ENCODE measurements at regions not wholly inside any gene's neighbourhood (a gene's known extent, or its start where the extent isn't known, plus 50 kb on each side); places are given as distances from the start of the nearest gene placed in this dataset.

DNA sequence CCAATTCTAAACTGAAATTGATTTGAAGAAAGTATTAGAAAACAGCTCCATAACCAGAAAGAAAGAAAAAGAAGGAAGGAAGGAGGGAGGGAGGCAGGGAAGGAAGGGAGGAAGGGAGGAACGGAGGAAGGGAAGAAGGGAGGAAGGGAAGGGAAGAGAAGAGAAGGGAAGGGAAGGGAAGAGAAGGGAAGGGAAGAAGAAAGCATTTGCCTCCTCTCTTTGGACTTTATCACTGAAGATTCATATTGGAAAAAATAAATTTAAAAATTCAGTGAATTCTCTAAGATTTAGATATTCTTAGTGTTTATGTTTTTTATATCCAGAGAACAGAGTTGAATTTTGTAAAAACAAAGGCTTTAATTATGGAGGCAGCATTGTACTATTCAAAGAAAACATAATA is 68.5 kb upstream of the NXT1 start:
- TF ChIP-seq RB1 (IDR thresholded peaks at IDR 0.05; ENCODE audit: borderline replicate concordance): no peak
- TF ChIP-seq TCF12 (IDR thresholded peaks at IDR 0.05; ENCODE audit: low read depth, low read length): no peak
- TF ChIP-seq, protein P1, sequence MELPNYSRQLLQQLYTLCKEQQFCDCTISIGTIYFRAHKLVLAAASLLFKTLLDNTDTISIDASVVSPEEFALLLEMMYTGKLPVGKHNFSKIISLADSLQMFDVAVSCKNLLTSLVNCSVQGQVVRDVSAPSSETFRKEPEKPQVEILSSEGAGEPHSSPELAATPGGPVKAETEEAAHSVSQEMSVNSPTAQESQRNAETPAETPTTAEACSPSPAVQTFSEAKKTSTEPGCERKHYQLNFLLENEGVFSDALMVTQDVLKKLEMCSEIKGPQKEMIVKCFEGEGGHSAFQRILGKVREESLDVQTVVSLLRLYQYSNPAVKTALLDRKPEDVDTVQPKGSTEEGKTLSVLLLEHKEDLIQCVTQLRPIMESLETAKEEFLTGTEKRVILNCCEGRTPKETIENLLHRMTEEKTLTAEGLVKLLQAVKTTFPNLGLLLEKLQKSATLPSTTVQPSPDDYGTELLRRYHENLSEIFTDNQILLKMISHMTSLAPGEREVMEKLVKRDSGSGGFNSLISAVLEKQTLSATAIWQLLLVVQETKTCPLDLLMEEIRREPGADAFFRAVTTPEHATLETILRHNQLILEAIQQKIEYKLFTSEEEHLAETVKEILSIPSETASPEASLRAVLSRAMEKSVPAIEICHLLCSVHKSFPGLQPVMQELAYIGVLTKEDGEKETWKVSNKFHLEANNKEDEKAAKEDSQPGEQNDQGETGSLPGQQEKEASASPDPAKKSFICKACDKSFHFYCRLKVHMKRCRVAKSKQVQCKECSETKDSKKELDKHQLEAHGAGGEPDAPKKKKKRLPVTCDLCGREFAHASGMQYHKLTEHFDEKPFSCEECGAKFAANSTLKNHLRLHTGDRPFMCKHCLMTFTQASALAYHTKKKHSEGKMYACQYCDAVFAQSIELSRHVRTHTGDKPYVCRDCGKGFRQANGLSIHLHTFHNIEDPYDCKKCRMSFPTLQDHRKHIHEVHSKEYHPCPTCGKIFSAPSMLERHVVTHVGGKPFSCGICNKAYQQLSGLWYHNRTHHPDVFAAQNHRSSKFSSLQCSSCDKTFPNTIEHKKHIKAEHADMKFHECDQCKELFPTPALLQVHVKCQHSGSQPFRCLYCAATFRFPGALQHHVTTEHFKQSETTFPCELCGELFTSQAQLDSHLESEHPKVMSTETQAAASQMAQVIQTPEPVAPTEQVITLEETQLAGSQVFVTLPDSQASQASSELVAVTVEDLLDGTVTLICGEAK (IDR thresholded peaks at IDR 0.05; ENCODE audit: borderline replicate concordance): no peak
- TF ChIP-seq, protein P2, sequence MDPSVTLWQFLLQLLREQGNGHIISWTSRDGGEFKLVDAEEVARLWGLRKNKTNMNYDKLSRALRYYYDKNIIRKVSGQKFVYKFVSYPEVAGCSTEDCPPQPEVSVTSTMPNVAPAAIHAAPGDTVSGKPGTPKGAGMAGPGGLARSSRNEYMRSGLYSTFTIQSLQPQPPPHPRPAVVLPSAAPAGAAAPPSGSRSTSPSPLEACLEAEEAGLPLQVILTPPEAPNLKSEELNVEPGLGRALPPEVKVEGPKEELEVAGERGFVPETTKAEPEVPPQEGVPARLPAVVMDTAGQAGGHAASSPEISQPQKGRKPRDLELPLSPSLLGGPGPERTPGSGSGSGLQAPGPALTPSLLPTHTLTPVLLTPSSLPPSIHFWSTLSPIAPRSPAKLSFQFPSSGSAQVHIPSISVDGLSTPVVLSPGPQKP (IDR thresholded peaks at IDR 0.05; ENCODE audit: low read depth, low read length): no peak
- TF ChIP-seq KLF5 (IDR thresholded peaks at IDR 0.05; ENCODE audit: partially characterized antibody): no peak
- TF ChIP-seq MEF2A (IDR thresholded peaks at IDR 0.05; ENCODE audit: insufficient read depth, low read depth, low read length): no peak
- no TSS peak for BruUV-seq (replicated peaks)
- Histone ChIP-seq H3K9me3 (replicated peaks; ENCODE audit: control insufficient read depth, insufficient read depth, low read length) (no peaks in the 10 kb centered on the region), H4K20me1 (ENCODE audit: control insufficient read depth, insufficient read depth) (no peaks in the 10 kb centered on the region), H3K4me1 (ENCODE audit: control insufficient read depth, insufficient read depth, low read length) (no peaks in the 10 kb centered on the region), H2AFZ (ENCODE audit: control insufficient read depth, low read depth, low read length) (no peak overlapping the region), H3K27ac (ENCODE audit: control insufficient read depth, insufficient read depth) (no peak overlapping the region), H3K36me3 (ENCODE audit: control insufficient read depth in 2 of 2, insufficient read depth in 2 of 2, low read length in 1 of 2) (no peaks in the 10 kb centered on the region), H3K27me3 (replicated peaks in 1 of 2; ENCODE audit: control insufficient read depth in 2 of 2, insufficient read depth in 2 of 2, low read length in 1 of 2) (no peaks in the 10 kb centered on the region; a peak in 1 of 4 replicates), H3K4me2 (ENCODE audit: control insufficient read depth, insufficient read depth) (no peak overlapping the region), H3K9ac (ENCODE audit: control insufficient read depth, insufficient read depth, low read length) (no peak overlapping the region), H3K4me3 (no peak overlapping the region), H3K79me2 (ENCODE audit: control insufficient read depth, insufficient read depth, low read length) (no peaks in the 10 kb centered on the region)
- RAD21 ChIA-PET (ENCODE audit: unreplicated experiment): interaction anchor here (0.6 kb wide), 1 partner anchor 139 kb away, joined by 3 read pairs; no protein-coding TSS in a partner anchor
- intact Hi-C loops (cut with micrococcal nuclease; ENCODE audit: unreplicated experiment): no loop called here
- ATAC-seq: no peak
- SMC1A ChIA-PET (ENCODE audit: uncharacterized antibody, unreplicated experiment): no interaction called here
- no peak for FAIRE-seq
- POLR2A ChIA-PET: no interaction called here
- DNase-seq (ENCODE audit: low read depth, low spot score): no peak
- WGBS (ENCODE audit: insufficient coverage, insufficient replicate concordance, low lambda C conversion rate, missing lambda C conversion rate): 0% methylated on average over 1 of the region's 1 CpG
- CTCF ChIA-PET: no interaction called here
- in situ Hi-C loops (cut with MboI): no loop called here

Measured in GM12878 (cell line).